ENCODE measurements at regions not wholly inside any gene's neighbourhood (a gene's known extent, or its start where the extent isn't known, plus 50 kb on each side); places are given as distances from the start of the nearest gene placed in this dataset.

DNA sequence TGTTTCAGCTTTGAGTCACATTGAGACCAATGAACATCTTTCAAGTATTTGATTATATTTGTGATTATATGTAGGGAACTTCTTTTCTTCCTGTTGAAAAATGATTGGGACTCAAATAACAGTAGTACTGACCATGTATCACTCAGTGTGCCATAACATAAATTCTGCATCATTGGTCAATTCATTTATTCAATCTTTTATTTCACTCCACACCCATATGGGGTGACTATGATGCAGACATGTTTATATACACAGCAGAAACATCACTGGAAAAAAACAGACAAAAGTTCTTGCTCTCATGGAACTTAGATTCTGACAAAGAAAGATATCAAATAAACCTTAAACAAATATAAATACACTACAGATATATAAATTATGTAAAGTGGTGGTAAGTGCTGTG, 74.7 kb upstream of the ANXA1 start:
- peaks cover 1 to 13% (median 5%) of the 10 kb centered on the region in 5 donors for H3K27me3 Mint-ChIP-seq
- DNase-seq (no peak), ATAC-seq (no peak)
- H3K27ac Mint-ChIP-seq = no peak overlapping the region
- POLR2A ChIA-PET = no interaction called here
- H3K9me3 Mint-ChIP-seq = no peaks in the 10 kb centered on the region
- no peaks in the 10 kb centered on the region for H3K4me1 Mint-ChIP-seq
- H3K36me3 Mint-ChIP-seq = no peaks in the 10 kb centered on the region
- no peak overlapping the region for H3K4me3 Mint-ChIP-seq

DNA sequence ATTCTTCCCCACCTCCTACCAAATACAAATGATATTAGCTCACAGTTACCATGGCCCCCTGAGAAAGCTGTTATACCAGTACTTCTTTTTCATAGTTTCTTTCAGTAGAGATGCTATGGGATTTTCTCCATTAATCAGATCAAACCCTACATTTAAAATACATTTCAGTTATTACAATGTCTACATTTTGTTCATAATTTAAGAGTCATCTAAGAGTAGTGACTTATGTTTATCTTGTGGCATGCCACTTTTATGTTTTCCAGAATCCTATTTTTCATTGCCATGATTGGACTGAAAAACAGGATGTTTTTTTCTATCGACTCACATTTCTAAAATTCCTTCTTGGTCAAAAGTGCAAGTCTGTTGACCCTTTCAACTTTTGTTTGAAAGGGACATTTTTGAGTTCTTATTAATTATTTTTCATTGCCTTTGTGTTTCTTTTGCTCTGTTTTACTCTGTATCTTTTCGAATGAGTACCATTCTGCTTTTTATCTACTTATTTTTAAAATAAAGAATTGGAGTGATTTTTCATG, 77.4 kb upstream of the ANXA1 start:
- DNase-seq = no peak
- no peak overlapping the region for H3K27ac Mint-ChIP-seq
- ATAC-seq = no peak
- no peak overlapping the region for H3K4me3 Mint-ChIP-seq
- POLR2A ChIA-PET = no interaction called here
- no peaks in the 10 kb centered on the region for H3K9me3 Mint-ChIP-seq
- H3K27me3 Mint-ChIP-seq = peaks cover 1 to 27% (median 21%) of the 10 kb centered on the region in 5 donors
- H3K36me3 Mint-ChIP-seq = no peaks in the 10 kb centered on the region
- H3K4me1 Mint-ChIP-seq = no peaks in the 10 kb centered on the region

DNA sequence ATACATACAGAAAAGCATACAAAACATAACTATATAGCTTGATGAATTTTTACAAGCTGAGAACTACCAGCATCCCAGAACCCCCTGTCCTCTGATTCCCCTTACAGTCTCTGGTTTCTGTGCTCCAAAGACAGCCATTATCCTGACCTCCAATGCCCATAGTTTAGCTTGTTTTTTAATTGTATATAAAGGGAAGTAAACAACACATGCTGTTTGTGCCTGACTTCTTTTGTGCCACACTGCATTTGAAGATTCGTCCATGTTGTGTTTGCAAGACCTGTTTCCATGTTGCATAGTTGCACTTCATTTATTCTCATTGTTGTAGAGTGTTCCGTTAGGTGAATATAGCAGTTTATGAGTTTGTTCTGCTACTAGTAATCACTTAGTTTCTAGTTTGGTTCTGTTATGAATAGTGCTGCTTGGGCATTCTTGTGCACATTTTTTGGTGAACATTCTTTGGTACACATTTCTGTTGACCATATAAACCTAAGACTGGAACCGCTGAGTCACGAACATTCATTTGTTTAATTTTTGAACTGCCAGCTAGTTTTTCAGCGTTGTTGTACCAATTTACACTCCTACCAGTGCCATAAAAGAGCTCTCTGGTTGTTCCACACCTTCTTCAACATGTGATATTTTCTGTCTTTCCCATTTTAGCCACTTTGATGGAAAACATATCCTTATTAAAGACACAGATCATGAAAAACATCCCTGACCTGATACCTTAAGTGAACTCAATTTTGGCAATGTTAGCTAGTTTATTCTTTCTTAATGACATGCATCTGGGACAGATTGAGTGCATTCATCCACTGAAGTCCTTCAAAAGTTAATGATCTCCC, 78.1 kb upstream of the ANXA1 start:
- Mint-ChIP-seq H3K4me1 (no peaks in the 10 kb centered on the region), H3K27me3 (peaks cover 1 to 34% (median 21%) of the 10 kb centered on the region in 5 donors), H3K4me3 (no peak overlapping the region), H3K9me3 (no peaks in the 10 kb centered on the region), H3K27ac (no peak overlapping the region), H3K36me3 (no peaks in the 10 kb centered on the region)
- DNase-seq (no peak), ATAC-seq (no peak)
- POLR2A ChIA-PET = no interaction called here

DNA sequence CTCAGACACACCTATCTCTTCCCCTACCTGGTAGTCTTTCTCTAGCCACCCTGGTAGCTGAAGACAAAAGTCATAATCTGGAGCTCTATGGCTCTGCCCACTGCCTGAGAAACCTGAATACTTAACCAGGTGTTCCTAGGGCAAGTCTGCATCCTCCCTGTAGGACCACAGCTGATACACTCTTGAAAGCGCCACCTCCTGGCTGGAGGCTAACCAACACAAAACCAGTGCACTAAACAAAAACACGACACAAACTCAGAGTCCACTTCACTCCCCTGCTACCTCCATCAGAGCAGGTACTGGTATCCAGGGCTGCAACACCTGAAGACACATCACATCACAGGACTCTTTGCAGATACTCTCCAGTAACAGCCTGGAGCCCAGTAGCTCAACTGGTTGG, 84.6 kb upstream of the ANXA1 start:
- Mint-ChIP-seq H3K9me3 (no peaks in the 10 kb centered on the region), H3K4me1 (no peaks in the 10 kb centered on the region), H3K4me3 (no peak overlapping the region), H3K36me3 (no peaks in the 10 kb centered on the region), H3K27me3 (peaks cover 1 to 56% (median 19%) of the 10 kb centered on the region in 5 donors), H3K27ac (no peak overlapping the region)
- DNase-seq (no peak), ATAC-seq (no peak)
- POLR2A ChIA-PET = no interaction called here

DNA sequence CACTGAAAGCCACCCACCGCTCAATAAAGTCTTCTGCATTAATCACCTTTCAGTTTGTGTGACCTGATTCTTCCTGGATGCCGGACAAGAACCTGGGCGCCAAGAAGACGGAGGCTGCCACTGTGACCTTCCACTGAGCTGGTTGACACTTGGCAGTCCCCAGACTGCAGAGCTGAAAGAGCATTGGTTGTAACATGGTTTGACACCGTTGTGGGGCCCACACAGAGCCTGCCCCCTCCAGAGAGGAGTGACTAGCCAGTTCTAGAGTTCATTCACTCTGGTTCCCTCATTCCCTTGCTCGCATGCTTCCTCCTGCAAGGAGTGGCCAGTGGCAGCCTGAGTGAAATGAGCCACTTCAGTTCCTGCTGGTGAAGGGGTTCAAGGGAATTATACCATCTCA, 86.2 kb upstream of the ANXA1 start:
- POLR2A ChIA-PET = no interaction called here

DNA sequence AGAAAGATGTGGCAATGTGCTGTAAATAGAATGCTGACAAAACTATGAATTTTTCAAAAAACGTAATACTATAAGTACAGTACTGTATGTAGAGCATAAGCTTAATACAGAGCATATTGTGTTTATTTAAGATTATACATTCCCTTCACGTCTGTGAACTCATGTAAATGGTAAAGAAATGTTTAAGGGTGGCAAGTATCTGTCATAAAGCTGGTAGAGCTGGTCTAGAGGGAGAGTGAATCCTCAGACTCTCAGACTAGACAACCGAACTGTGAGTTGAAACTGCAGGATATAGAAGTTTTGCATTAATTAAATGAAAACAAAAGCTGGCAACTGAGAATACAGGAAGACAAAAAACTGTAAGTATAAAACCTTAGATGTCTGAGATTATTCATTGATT, 87.3 kb upstream of the ANXA1 start:
- H3K27ac Mint-ChIP-seq = no peak overlapping the region
- no peak overlapping the region for H3K4me3 Mint-ChIP-seq
- peaks cover 1 to 32% (median 12%) of the 10 kb centered on the region in 5 donors for H3K27me3 Mint-ChIP-seq
- no peak for ATAC-seq
- no peaks in the 10 kb centered on the region for H3K4me1 Mint-ChIP-seq
- POLR2A ChIA-PET = no interaction called here
- no peaks in the 10 kb centered on the region for H3K9me3 Mint-ChIP-seq
- no peaks in the 10 kb centered on the region for H3K36me3 Mint-ChIP-seq
- DNase-seq = no peak

More for the DNA sequence above, 86.2 kb upstream of the ANXA1 start:
- no peaks in the 10 kb centered on the region for H3K36me3 Mint-ChIP-seq
- no peaks in the 10 kb centered on the region for H3K9me3 Mint-ChIP-seq
- H3K27me3 Mint-ChIP-seq = peaks cover 1 to 41% (median 17%) of the 10 kb centered on the region in 5 donors
- no peak overlapping the region for H3K4me3 Mint-ChIP-seq
- no peaks in the 10 kb centered on the region for H3K4me1 Mint-ChIP-seq
- DNase-seq = no peak
- no peak overlapping the region for H3K27ac Mint-ChIP-seq
- no peak for ATAC-seq

DNA sequence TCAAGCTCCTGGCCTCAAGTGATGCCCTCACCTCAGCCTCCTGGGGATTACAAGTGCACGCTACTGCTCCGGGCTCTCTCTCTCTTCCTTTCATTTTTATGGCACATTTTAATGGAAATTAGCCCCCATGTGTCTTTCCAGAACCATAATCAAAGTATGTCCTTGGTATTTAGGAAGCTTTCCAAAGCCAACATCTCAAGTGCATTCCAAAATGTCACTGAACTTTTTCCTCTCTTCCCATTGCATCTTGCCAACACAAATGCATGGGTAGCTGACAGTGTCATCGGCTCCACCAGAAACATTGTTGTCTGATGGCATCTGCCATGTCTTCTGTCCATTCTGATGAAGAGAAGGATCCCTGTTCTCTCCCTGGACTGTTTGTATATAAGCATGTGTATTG, 90.5 kb upstream of the ANXA1 start:
- Mint-ChIP-seq H3K9me3 (no peaks in the 10 kb centered on the region), H3K4me1 (no peaks in the 10 kb centered on the region), H3K36me3 (no peaks in the 10 kb centered on the region), H3K27me3 (peaks cover 0 to 12% (median 3%) of the 10 kb centered on the region in 5 donors), H3K27ac (no peak overlapping the region), H3K4me3 (no peak overlapping the region)
- ATAC-seq (no peak), DNase-seq (no peak)
- POLR2A ChIA-PET = no interaction called here

DNA sequence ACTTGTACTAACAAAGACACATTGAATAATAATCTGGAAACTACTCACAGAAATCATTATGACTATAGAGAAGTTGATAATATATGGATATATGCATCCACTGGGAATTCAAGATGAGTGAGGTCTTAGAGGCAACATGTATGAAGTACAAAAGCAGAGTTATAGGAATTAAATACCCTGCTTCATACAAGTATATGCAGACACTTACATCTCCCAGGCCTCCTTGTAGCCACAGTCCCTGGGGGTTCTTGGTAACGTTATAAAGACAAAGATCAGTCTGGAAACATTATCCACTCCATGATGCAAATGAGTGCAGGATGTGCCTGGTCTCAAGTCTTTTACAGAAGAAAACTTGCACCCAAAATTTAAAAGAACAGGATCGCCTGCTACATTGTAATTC, 92.4 kb upstream of the ANXA1 start:
- H3K4me1 Mint-ChIP-seq = no peaks in the 10 kb centered on the region
- POLR2A ChIA-PET = no interaction called here
- H3K36me3 Mint-ChIP-seq = no peaks in the 10 kb centered on the region
- DNase-seq (no peak), ATAC-seq (no peak)
- no peaks in the 10 kb centered on the region for H3K9me3 Mint-ChIP-seq
- H3K4me3 Mint-ChIP-seq = no peak overlapping the region
- no peak overlapping the region for H3K27ac Mint-ChIP-seq
- peaks cover 0 to 12% (median 0%) of the 10 kb centered on the region in 5 donors for H3K27me3 Mint-ChIP-seq

DNA sequence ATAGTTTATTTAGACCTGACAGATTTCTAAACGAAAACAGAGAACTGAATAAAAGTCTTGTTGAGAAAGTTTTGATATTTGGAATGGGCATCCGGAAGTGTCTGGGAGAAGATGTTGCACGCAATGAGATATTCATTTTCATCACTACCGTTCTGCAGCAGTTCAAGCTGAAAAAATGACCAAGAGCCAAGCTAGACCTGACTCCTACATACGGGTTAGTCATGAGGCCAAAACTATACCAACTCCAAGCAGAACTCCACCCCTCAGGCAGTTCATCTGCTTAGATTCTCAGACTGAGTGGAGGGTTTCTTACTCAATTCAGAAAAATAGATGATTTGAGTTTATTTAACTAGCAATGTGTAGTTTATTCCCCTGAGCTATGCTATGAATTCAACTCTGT, 95.4 kb upstream of the ANXA1 start:
- Mint-ChIP-seq H3K4me3 (no peak overlapping the region), H3K36me3 (no peaks in the 10 kb centered on the region), H3K9me3 (no peaks in the 10 kb centered on the region), H3K27me3 (peaks cover 0 to 10% (median 5%) of the 10 kb centered on the region in 5 donors), H3K27ac (no peak overlapping the region), H3K4me1 (no peaks in the 10 kb centered on the region)
- POLR2A ChIA-PET = no interaction called here
- DNase-seq (no peak), ATAC-seq (no peak)

DNA sequence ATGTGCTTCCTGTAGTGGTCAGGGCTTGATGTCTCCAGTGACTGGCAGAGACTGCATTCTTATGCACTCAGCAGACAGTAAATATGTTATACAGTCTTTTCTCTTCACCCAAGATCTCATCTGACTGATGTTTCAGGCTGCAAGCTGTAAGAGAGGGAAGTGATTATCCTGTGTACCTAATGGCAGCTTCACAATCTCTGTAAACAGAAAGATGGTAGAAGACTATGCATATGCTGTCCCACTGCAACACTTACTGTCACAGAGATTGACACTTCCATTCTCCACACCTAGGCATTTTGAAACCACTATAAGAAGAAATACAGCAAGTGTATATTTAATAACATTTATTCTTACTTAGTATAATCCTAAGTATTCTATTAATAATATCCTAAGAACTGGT, 97.6 kb upstream of the ANXA1 start:
- no peak for DNase-seq
- no peak for ATAC-seq
- POLR2A ChIA-PET = no interaction called here
- Mint-ChIP-seq H3K27ac (no peak overlapping the region), H3K4me1 (no peaks in the 10 kb centered on the region), H3K36me3 (no peaks in the 10 kb centered on the region), H3K27me3 (peaks cover 1 to 10% (median 7%) of the 10 kb centered on the region in 5 donors), H3K9me3 (no peaks in the 10 kb centered on the region), H3K4me3 (no peak overlapping the region)

DNA sequence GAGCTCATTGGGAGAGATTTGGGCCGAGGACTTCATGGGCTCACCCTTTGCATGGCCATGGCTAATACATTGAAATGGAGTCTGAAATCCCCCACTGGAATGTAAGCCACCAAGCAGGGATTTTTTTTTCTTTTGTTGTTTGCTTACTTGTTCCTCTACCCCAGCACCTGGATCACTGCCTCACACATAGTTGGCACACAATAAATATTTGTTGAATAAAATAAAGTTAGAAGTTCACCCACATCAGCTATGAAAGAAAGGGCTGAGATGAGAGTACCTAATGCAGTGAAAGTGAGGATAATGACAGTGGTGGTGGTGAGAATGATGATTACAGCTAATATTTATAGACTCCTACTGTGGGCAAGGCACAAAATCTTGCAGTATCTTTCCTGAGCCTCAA, 98.1 kb upstream of the ANXA1 start:
- no peaks in the 10 kb centered on the region for H3K36me3 Mint-ChIP-seq
- no peak for ATAC-seq

DNA sequence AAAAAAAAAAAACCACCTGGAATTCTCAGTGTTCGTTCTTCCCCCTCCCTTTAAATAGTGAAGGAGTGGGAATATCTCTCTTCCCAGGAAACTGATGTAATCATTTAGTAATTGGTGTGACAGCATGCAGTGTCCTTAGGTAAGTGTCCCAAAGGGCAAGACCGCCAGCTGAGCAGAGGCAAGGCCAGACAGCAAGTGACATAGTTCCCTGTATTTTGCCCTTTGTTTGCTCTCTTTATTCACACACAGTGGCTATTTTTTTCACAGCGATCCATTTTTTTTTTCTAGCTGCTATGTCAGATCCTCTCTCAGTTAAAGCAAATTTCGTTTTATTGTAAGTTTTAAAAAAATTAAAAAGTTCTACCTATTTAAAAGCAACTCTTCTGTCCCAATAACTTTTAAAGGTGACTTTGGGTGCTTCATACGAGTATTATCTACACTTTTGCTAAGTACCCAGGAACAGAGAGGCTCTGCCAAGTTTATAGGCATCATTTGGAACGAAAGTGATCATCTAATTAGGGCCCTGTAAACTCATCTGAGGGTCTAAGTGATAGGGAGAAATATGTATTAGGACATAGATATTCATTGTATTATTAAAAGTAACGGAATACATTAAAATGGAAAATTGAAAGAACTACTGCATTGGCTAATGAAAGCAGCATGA, 98.2 kb upstream of the ALDH1A1 start:
- H3K4me1 Mint-ChIP-seq = no peaks in the 10 kb centered on the region
- no peaks in the 10 kb centered on the region for H3K9me3 Mint-ChIP-seq
- no peak overlapping the region for H3K27ac Mint-ChIP-seq
- ATAC-seq (no peak), DNase-seq (no peak)
- POLR2A ChIA-PET = no interaction called here
- H3K36me3 Mint-ChIP-seq = no peaks in the 10 kb centered on the region
- H3K27me3 Mint-ChIP-seq = peaks cover 2 to 10% (median 3%) of the 10 kb centered on the region in 5 donors
- H3K4me3 Mint-ChIP-seq = no peak overlapping the region

More for the DNA sequence above, 98.1 kb upstream of the ANXA1 start:
- DNase-seq = no peak
- H3K4me1 Mint-ChIP-seq = no peaks in the 10 kb centered on the region
- peak overlapping the region in 1 of 10 donors; percentile 68 for H3K27ac Mint-ChIP-seq
- POLR2A ChIA-PET = no interaction called here
- no peak overlapping the region for H3K4me3 Mint-ChIP-seq
- peaks cover 2 to 10% (median 7%) of the 10 kb centered on the region in 5 donors for H3K27me3 Mint-ChIP-seq
- no peaks in the 10 kb centered on the region for H3K9me3 Mint-ChIP-seq

DNA sequence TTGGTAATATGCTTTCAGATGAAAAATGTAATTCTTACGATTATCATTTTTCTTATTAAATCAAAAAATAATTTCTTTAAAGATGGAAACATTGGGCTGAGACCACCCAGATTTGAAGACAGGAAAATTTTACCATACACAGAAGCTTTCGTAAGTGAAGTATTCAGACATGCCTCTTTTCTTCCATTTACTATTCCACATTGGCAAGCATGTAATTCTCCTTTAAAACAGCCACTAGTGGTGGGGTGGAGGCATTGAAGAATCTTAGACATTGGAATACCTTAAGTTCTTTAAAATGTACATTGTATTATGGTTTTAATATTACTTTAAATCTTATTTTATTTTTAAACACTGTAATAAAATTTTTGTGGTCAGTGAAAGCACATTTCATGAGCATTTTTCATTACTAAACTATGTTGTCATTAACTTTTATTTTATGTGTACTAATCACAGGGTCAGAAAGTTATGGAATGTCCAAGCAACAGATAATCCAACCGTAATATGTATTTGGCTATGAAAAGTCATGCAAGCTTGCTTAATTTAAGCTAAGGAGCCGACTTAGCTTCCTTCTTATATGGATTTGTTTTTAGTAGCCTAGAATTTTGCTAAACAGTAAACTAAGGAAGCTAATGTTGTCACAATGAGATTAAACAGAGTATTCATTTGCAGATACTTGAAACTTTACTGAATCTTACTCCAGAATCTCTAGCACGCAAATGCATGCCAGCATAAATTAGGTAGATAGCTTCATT, 97.4 kb upstream of the ALDH1A1 start:
- Mint-ChIP-seq H3K27ac (no peak overlapping the region), H3K27me3 (peaks cover 3 to 17% (median 6%) of the 10 kb centered on the region in 5 donors), H3K36me3 (no peaks in the 10 kb centered on the region), H3K4me3 (no peak overlapping the region), H3K4me1 (no peaks in the 10 kb centered on the region), H3K9me3 (no peaks in the 10 kb centered on the region)
- POLR2A ChIA-PET = no interaction called here
- ATAC-seq (no peak), DNase-seq (no peak)

Data from naive thymus-derived CD8-positive, alpha-beta T cell (primary cell).